HCT116 (cell line): ENCODE measurements at regions not wholly inside any gene's neighbourhood (a gene's known extent, or its start where the extent isn't known, plus 50 kb on each side); places are given as distances from the start of the nearest gene placed in this dataset.

Source experiments
- CEBPB ChIP-seq: IDR thresholded peaks from 2 replicates; pipeline ENCODE4 v1.6.1; 2012; ENCODE audit warnings: low read depth
- CTCF ChIP-seq, 3 experiments: fragments of 200-600 bp in 1 of 3; sonication (generic) in 1 of 3; IDR thresholded peaks in 2 of 3; conservative IDR thresholded peaks in 1 of 3; 2 replicates each; pipeline ENCODE4 v1.5.1; 2012 to 2017; ENCODE audit warnings: low read depth in 2 of 3, low read length in 2 of 3, antibody characterized with exemption in 1 of 3, borderline replicate concordance in 1 of 3, control low read depth in 1 of 3, mild to moderate bottlenecking in 1 of 3, mixed read lengths in 1 of 3, mixed run types in 1 of 3, moderate library complexity in 1 of 3; ENCODE audit not compliant: insufficient read depth in 1 of 3
- EGR1 ChIP-seq: IDR thresholded peaks from 2 replicates; pipeline ENCODE4 v1.6.1; 2012; ENCODE audit warnings: low read depth
- EZH2 ChIP-seq: fragments of 200-600 bp; sonication (generic); IDR thresholded peaks from 2 replicates; pipeline ENCODE4 v1.6.1; 2017; ENCODE audit warnings: antibody characterized with exemption, mixed run types
- EZH2phosphoT487 ChIP-seq: fragments of 200-600 bp; IDR thresholded peaks from 2 replicates; pipeline ENCODE4 v1.6.1; 2018; ENCODE audit warnings: antibody characterized with exemption, borderline replicate concordance
- POLR2A ChIP-seq: IDR thresholded peaks from 2 replicates; pipeline ENCODE4 v1.7.0; 2011; ENCODE audit warnings: borderline replicate concordance; ENCODE audit not compliant: insufficient read depth, insufficient read length; ENCODE audit errors: extremely low read depth
- POLR2AphosphoS5 ChIP-seq: IDR thresholded peaks from 2 replicates; pipeline ENCODE4 v1.6.1; 2011; ENCODE audit warnings: mild to moderate bottlenecking, low read depth, low read length, moderate library complexity
- RAD21 ChIP-seq: IDR thresholded peaks from 2 replicates; pipeline ENCODE4 v1.6.1; 2012; ENCODE audit warnings: low read depth, mild to moderate bottlenecking
- SIN3A ChIP-seq: IDR thresholded peaks from 2 replicates; pipeline ENCODE4 v1.6.1; 2012; ENCODE audit warnings: low read depth
- SRF ChIP-seq: IDR thresholded peaks from 2 replicates; pipeline ENCODE4 v1.6.1; 2012; ENCODE audit warnings: low read depth
- TCF7L2 ChIP-seq: IDR thresholded peaks from 2 replicates; pipeline ENCODE4 v1.7.0; 2011; ENCODE audit warnings: borderline replicate concordance, inconsistent platforms; ENCODE audit not compliant: insufficient read depth, insufficient read length; ENCODE audit errors: extremely low read depth
- YY1 ChIP-seq: IDR thresholded peaks from 2 replicates; pipeline ENCODE4 v1.6.1; 2011; ENCODE audit warnings: low read length, low read depth, moderate library complexity, mild to moderate bottlenecking; ENCODE audit not compliant: insufficient replicate concordance; ENCODE audit errors: extremely low read depth
- ZBTB33 ChIP-seq: IDR thresholded peaks from 2 replicates; pipeline ENCODE4 v1.6.1; 2011; ENCODE audit warnings: mild to moderate bottlenecking, low read length, moderate library complexity; ENCODE audit not compliant: insufficient replicate concordance; ENCODE audit errors: extremely low read depth
- TF ChIP-seq, protein P1 (sequence below): IDR thresholded peaks from 2 replicates; pipeline ENCODE4 v1.6.1; 2012

- TF ChIP-seq CTCF (IDR thresholded peaks at IDR 0.05 in 2 of 3, conservative IDR thresholded peaks at IDR 0.05 in 1 of 3; ENCODE audit: borderline replicate concordance in 1 of 3, insufficient read depth in 1 of 3, low read depth in 2 of 3, low read length in 2 of 3), result no peak
- TF ChIP-seq POLR2AphosphoS5, result no peak
- no peak for TF ChIP-seq EZH2
- TF ChIP-seq EZH2phosphoT487, result no peak
- TF ChIP-seq POLR2A, result no peak
- TF ChIP-seq CEBPB, result no peak
- TF ChIP-seq YY1, result no peak
- TF ChIP-seq TCF7L2, result no peak
- TF ChIP-seq, protein P1, sequence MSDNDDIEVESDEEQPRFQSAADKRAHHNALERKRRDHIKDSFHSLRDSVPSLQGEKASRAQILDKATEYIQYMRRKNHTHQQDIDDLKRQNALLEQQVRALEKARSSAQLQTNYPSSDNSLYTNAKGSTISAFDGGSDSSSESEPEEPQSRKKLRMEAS, result peak; percentile 64
- TF ChIP-seq SRF, result no peak
- TF ChIP-seq SIN3A, result no peak
- TF ChIP-seq EGR1, result no peak
- no peak for TF ChIP-seq RAD21
- TF ChIP-seq ZBTB33, result no peak
These were observed 69.2 kb upstream of the ARID2 start for GRCh38 chr12:45660330-45660729.
